H1 (cell line): ENCODE measurements at regions not wholly inside any gene's neighbourhood (a gene's known extent, or its start where the extent isn't known, plus 50 kb on each side); places are given as distances from the start of the nearest gene placed in this dataset.

Experiments used
- CTCF ChIA-PET: fragments of 300-600 bp; sonication (Branson Sonifier 250); formaldehyde crosslinking; loops from one replicate; lab custom pipeline; 2021; ENCODE audit not compliant: partially characterized antibody; lab: Charles Lee
- POLR2A ChIA-PET: fragments of 300-600 bp; sonication (Branson Sonifier 250); formaldehyde crosslinking; loops from one replicate; lab custom pipeline; 2021; ENCODE audit warnings: inconsistent platforms; ENCODE audit not compliant: partially characterized antibody; lab: Charles Lee
- DNase-seq, 2 experiments: peaks; one replicate each; pipeline versions ENCODE4 v3.0.0 to v3.0.0-alpha.2; 2010 to 2022; ENCODE audit warnings: low spot score in 2 of 2, low read depth in 1 of 2, mixed read lengths in 1 of 2
- FAIRE-seq: peaks from 2 replicates; lab custom pipeline; 2011; peaks lifted over from hg19 to GRCh38; lab: Jason Lieb, UNC
- H2AFZ ChIP-seq: 2 replicates; pipeline ENCODE4 v1.8.1; 2012; ENCODE audit warnings: low read length, inconsistent platforms
- H2AK5ac ChIP-seq: 2 replicates; pipeline ENCODE4 v1.6.1; 2013; ENCODE audit warnings: low read depth, low read length
- H2BK120ac ChIP-seq: replicated peaks from 2 replicates; pipeline ENCODE3; 2013; ENCODE audit warnings: low read depth, low read length, inconsistent platforms
- H2BK12ac ChIP-seq: 2 replicates; pipeline ENCODE4 v1.6.1; 2013; ENCODE audit warnings: low read depth, low read length
- H2BK15ac ChIP-seq: 2 replicates; pipeline ENCODE4 v1.6.1; 2013; ENCODE audit warnings: low read length
- H2BK20ac ChIP-seq: 2 replicates; pipeline ENCODE4 v1.6.1; 2013; ENCODE audit warnings: low read length
- H2BK5ac ChIP-seq: 2 replicates; pipeline ENCODE4 v1.6.1; 2013; ENCODE audit warnings: low read depth, low read length
- H3K14ac ChIP-seq: 2 replicates; pipeline ENCODE4 v1.6.1; 2013; ENCODE audit warnings: inconsistent platforms; ENCODE audit not compliant: insufficient read length
- H3K18ac ChIP-seq: 2 replicates; pipeline ENCODE4 v1.6.1; 2013; ENCODE audit warnings: low read length; ENCODE audit errors: extremely low read depth
- H3K23ac ChIP-seq: 2 replicates; pipeline ENCODE4 v1.6.1; 2013; ENCODE audit warnings: inconsistent platforms; ENCODE audit not compliant: insufficient read length
- H3K23me2 ChIP-seq: 2 replicates; pipeline ENCODE4 v1.6.1; 2013; ENCODE audit warnings: low read depth, low read length
- H3K27ac ChIP-seq: 2 replicates; pipeline ENCODE4 v1.6.1; 2011; ENCODE audit warnings: low read depth, low read length, inconsistent platforms
- H3K27me3 ChIP-seq, 4 experiments: replicated peaks in 1 of 4; 1 replicate in 1 of 4; 2 replicates in 3 of 4; pipeline versions ENCODE4 v1.6.1 to v1.8.1; 2011 to 2013; ENCODE audit warnings: low read length in 3 of 4, mild to moderate bottlenecking in 3 of 4, inconsistent platforms in 2 of 4, mixed read lengths in 2 of 4, moderate library complexity in 1 of 4; ENCODE audit not compliant: control insufficient read depth in 3 of 4, insufficient read depth in 3 of 4; ENCODE audit errors: extremely low read depth in 1 of 4
- H3K36me3 ChIP-seq, 4 experiments: 2 replicates each; pipeline versions ENCODE4 v1.6.1 to v1.8.1; 2011 to 2013; ENCODE audit warnings: mild to moderate bottlenecking in 4 of 4, low read length in 3 of 4, moderate library complexity in 2 of 4, control low read depth in 1 of 4, inconsistent platforms in 1 of 4; ENCODE audit not compliant: insufficient read depth in 4 of 4, control insufficient read depth in 2 of 4
- H3K4ac ChIP-seq: replicated peaks from 2 replicates; pipeline ENCODE3; 2013; ENCODE audit warnings: low read length, low read depth, mixed read lengths, inconsistent platforms; ENCODE audit not compliant: insufficient read length
- H3K4me1 ChIP-seq, 4 experiments: replicated peaks in 1 of 4; 1 replicate in 1 of 4; 2 replicates in 3 of 4; pipeline versions ENCODE4 v1.6.1 to v1.8.1; 2011 to 2013; ENCODE audit warnings: low read length in 3 of 4, inconsistent platforms in 2 of 4, mixed read lengths in 1 of 4; ENCODE audit not compliant: insufficient read depth in 4 of 4, control insufficient read depth in 3 of 4
- H3K4me2 ChIP-seq, 2 experiments: 2 replicates each; pipeline versions ENCODE4 v1.6.1 to v1.8.1; 2011 to 2013; ENCODE audit warnings: low read depth in 2 of 2, low read length in 2 of 2, control low read depth in 1 of 2, inconsistent platforms in 1 of 2, mild to moderate bottlenecking in 1 of 2; ENCODE audit not compliant: insufficient read depth in 1 of 2
- H3K4me3 ChIP-seq, 4 experiments: fragments of 200-600, 300-600 bp in 1 of 4; sonication (generic), shearing (Covaris generic), sonication (Bioruptor Twin) in 1 of 4; 2 replicates each; pipeline versions ENCODE4 v1.5.1 to v1.8.1; 2011 to 2016; ENCODE audit warnings: low read length in 4 of 4, low read depth in 3 of 4, control low read depth in 2 of 4, inconsistent platforms in 2 of 4, mild to moderate bottlenecking in 2 of 4, mixed read lengths in 1 of 4, moderate library complexity in 1 of 4; ENCODE audit not compliant: insufficient read depth in 2 of 4; ENCODE audit errors: extremely low read depth in 1 of 4
- H3K56ac ChIP-seq: replicated peaks from 2 replicates; pipeline ENCODE3; 2013; ENCODE audit warnings: low read depth, mild to moderate bottlenecking, mixed read lengths, low read length, inconsistent platforms; ENCODE audit not compliant: insufficient read length
- H3K79me1 ChIP-seq: 2 replicates; pipeline ENCODE4 v1.6.1; 2013; ENCODE audit warnings: low read depth, low read length, control low read depth
- H3K79me2 ChIP-seq, 2 experiments: 2 replicates each; pipeline versions ENCODE4 v1.6.1 to v1.8.1; 2012 to 2013; ENCODE audit warnings: low read length in 2 of 2, mild to moderate bottlenecking in 2 of 2, inconsistent platforms in 1 of 2; ENCODE audit not compliant: insufficient read depth in 2 of 2, control insufficient read depth in 1 of 2
- H3K9ac ChIP-seq, 4 experiments: replicated peaks in 1 of 4; 1 replicate in 1 of 4; 2 replicates in 3 of 4; pipeline versions ENCODE4 v1.6.1 to v1.8.1; 2011 to 2013; ENCODE audit warnings: low read depth in 3 of 4, low read length in 3 of 4, control low read depth in 2 of 4, mild to moderate bottlenecking in 2 of 4, moderate library complexity in 2 of 4, inconsistent platforms in 1 of 4; ENCODE audit errors: extremely low read depth in 1 of 4
- H3K9me3 ChIP-seq, 2 experiments: 2 replicates each; pipeline versions ENCODE4 v1.6.1 to v1.8.1; 2012 to 2013; ENCODE audit warnings: mild to moderate bottlenecking in 2 of 2, moderate library complexity in 2 of 2, control low read depth in 1 of 2, inconsistent platforms in 1 of 2, low read depth in 1 of 2, low read length in 1 of 2, mixed read lengths in 1 of 2; ENCODE audit not compliant: insufficient read depth in 2 of 2
- H4K20me1 ChIP-seq, 2 experiments: replicated peaks in 1 of 2; 2 replicates each; pipeline versions ENCODE3 to v1.8.1; 2011 to 2013; ENCODE audit warnings: inconsistent platforms in 2 of 2, low read length in 2 of 2, mild to moderate bottlenecking in 1 of 2; ENCODE audit not compliant: insufficient read depth in 2 of 2, control insufficient read depth in 1 of 2
- H4K5ac ChIP-seq: 2 replicates; pipeline ENCODE4 v1.6.1; 2013; ENCODE audit warnings: low read length, low read depth, mixed read lengths, inconsistent platforms; ENCODE audit not compliant: insufficient read length
- H4K8ac ChIP-seq: 2 replicates; pipeline ENCODE4 v1.8.0; 2013; ENCODE audit warnings: mild to moderate bottlenecking, moderate library complexity, low read length, inconsistent platforms; ENCODE audit not compliant: insufficient read depth; ENCODE audit errors: extremely low read depth
- H4K91ac ChIP-seq: replicated peaks from 2 replicates; pipeline ENCODE3; 2013; ENCODE audit warnings: low read length, mixed read lengths, inconsistent platforms; ENCODE audit not compliant: insufficient read length
- HDAC2 ChIP-seq, 2 experiments: fragments of 300-600 bp in 1 of 2; sonication (generic) in 1 of 2; IDR thresholded peaks; 2 replicates each; pipeline ENCODE4 v1.6.1; 2011 to 2012; ENCODE audit warnings: low read depth in 2 of 2, low read length in 2 of 2, mild to moderate bottlenecking in 2 of 2, moderate library complexity in 2 of 2, borderline replicate concordance in 1 of 2, inconsistent platforms in 1 of 2
- KDM5A ChIP-seq: fragments of 200-600 bp; IDR thresholded peaks from 2 replicates; pipeline ENCODE4 v1.7.1; 2012; ENCODE audit warnings: mild to moderate bottlenecking, low read length, inconsistent platforms, mixed read lengths
- MAFK ChIP-seq: IDR thresholded peaks from 2 replicates; pipeline ENCODE4 v1.6.1; 2012; ENCODE audit warnings: low read depth, mild to moderate bottlenecking, improper control_type of control experiment, low read length
- PHF8 ChIP-seq: fragments of 200-600 bp; sonication (generic); conservative IDR thresholded peaks from 2 replicates; pipeline ENCODE4 v1.7.1; 2012; ENCODE audit warnings: low read depth, mild to moderate bottlenecking, inconsistent platforms, low read length, moderate library complexity
- SUZ12 ChIP-seq: fragments of 200-600 bp; sonication (generic); IDR thresholded peaks from 2 replicates; pipeline ENCODE4 v1.6.1; 2012; ENCODE audit warnings: mild to moderate bottlenecking, inconsistent platforms, low read length, moderate library complexity, mixed read lengths
- YY1 ChIP-seq: IDR thresholded peaks from 2 replicates; pipeline ENCODE4 v1.6.1; 2011; ENCODE audit warnings: low read depth, mild to moderate bottlenecking, low read length
- ZNF274 ChIP-seq: IDR thresholded peaks from 2 replicates; pipeline ENCODE4 v1.7.0; 2012; ENCODE audit warnings: low read length, borderline replicate concordance; ENCODE audit errors: extremely low read depth
- WGBS, 2 experiments: shearing (Covaris generic) in 1 of 2; methylation state at CpG; one replicate each; pipeline versions ENCODE4 v1.1.6 to v1.1.7; 2013 to 2015; ENCODE audit warnings: low lambda C conversion rate in 2 of 2, mixed read lengths in 2 of 2, inconsistent platforms in 1 of 2, low coverage in 1 of 2, missing lambda C conversion rate in 1 of 2; ENCODE audit not compliant: insufficient replicate concordance in 2 of 2, insufficient coverage in 1 of 2, insufficient read length in 1 of 2; ENCODE audit errors: extremely low coverage in 1 of 2, missing lambda C conversion rate in 1 of 2; 5-methylcytosine and 5-hydroxymethylcytosine counted together

DNA sequence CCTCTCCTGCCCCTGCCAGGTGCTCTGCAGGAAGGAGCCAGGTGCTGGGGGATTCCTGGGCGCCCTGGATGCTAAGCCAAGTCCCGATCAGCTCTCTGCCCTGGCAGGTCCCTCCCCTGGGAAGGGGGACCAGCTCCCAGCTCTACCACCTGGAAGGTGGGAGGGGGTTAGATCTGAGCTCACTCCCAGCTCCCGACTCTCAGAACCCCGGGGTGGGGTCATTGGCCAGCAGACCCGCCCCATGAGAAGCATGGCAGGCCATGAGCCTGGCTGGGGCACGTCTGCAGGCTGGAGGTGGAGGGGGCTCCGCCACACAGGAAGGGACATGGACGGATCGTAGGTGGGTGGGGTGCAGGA lies 83.4 kb upstream of the NKX1-1 start:
- Histone ChIP-seq H3K4me1 (no peaks in the 10 kb centered on the region), H3K14ac (no peak overlapping the region), H3K4me3 (no peak overlapping the region), H3K18ac (no peak overlapping the region), H3K79me2 (no peaks in the 10 kb centered on the region), H4K91ac (no peak overlapping the region), H2BK120ac (no peak overlapping the region), H3K36me3 (no peaks in the 10 kb centered on the region), H2BK20ac (no peak overlapping the region), H3K4ac (no peak overlapping the region), H2BK15ac (no peak overlapping the region), H3K79me1 (no peaks in the 10 kb centered on the region), H4K8ac (peak overlapping the region; percentile 46; the same call in 1 of the 2 replicates), H2AFZ (no peak overlapping the region), H3K23me2 (no peaks in the 10 kb centered on the region), H2BK12ac (no peak overlapping the region), H3K9ac (no peak overlapping the region)
- no peak for DNase-seq
- POLR2A ChIA-PET: no interaction called here
- FAIRE-seq: no peak
- TF ChIP-seq ZNF274 (no peak), YY1 (no peak), HDAC2 (IDR thresholded peaks at IDR 0.05; ENCODE audit: borderline replicate concordance in 1 of 2, low read depth in 2 of 2, low read length in 2 of 2) (no peak), PHF8 (no peak), MAFK (no peak), KDM5A (no peak), SUZ12 (no peak)
- TF ChIP-seq, all 59 proteins: peak for 0
- no peak overlapping the region for H2AK5ac ChIP-seq
- CTCF ChIA-PET: interaction anchor here (1.2 to 2.6 kb wide), 4 partner anchors 24 to 171 kb away, joined by 3 to 9 read pairs (median 6); no protein-coding TSS in a partner anchor
- H3K27me3 ChIP-seq: peaks cover 0 to 2% (median 0%) of the 10 kb centered on the region in 4 experiments; a peak in 1 of 7 replicates
- H3K27ac ChIP-seq: no peak overlapping the region
- no peak overlapping the region for H3K23ac ChIP-seq
- no peaks in the 10 kb centered on the region for H4K20me1 ChIP-seq
- no peak overlapping the region; the same call in 1 of the 2 replicates for H2BK5ac ChIP-seq
- H3K4me2 ChIP-seq: no peak overlapping the region
- H3K9me3 ChIP-seq: peaks cover 8 to 19% of the 10 kb centered on the region in 2 experiments; a peak in 3 of 4 replicates
- 94% methylated on average over 9 of the region's 9 CpGs; no CpG with 5 or more reads in 1 of the 2 experiments for WGBS, 2 experiments
- H3K56ac ChIP-seq: no peak overlapping the region
- H4K5ac ChIP-seq: no peak overlapping the region
